ENCODE measurements at regions not wholly inside any gene's neighbourhood (a gene's known extent, or its start where the extent isn't known, plus 50 kb on each side); places are given as distances from the start of the nearest gene placed in this dataset.

DNA sequence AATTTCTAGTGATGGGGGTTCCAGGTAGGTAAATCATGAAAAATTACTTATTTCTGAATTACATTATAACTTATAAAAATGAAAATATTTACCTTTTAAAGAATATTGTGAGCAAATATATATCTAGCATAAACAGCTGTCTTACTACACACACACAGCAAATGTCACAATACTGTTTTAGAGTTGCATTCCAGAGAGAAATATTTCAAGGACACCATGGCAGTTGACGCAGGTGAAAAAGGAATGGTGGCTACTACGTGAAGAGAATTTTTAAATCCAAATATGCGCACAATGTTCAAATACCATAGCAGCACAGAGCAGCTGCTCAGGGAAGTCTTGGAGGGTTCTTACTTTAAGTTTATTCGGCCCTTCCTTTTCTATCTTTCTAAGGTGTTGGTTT is 356.2 kb downstream of the CGGBP1 start:
- TF ChIP-seq, protein P1, sequence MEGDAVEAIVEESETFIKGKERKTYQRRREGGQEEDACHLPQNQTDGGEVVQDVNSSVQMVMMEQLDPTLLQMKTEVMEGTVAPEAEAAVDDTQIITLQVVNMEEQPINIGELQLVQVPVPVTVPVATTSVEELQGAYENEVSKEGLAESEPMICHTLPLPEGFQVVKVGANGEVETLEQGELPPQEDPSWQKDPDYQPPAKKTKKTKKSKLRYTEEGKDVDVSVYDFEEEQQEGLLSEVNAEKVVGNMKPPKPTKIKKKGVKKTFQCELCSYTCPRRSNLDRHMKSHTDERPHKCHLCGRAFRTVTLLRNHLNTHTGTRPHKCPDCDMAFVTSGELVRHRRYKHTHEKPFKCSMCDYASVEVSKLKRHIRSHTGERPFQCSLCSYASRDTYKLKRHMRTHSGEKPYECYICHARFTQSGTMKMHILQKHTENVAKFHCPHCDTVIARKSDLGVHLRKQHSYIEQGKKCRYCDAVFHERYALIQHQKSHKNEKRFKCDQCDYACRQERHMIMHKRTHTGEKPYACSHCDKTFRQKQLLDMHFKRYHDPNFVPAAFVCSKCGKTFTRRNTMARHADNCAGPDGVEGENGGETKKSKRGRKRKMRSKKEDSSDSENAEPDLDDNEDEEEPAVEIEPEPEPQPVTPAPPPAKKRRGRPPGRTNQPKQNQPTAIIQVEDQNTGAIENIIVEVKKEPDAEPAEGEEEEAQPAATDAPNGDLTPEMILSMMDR (IDR thresholded peaks at IDR 0.05): no peak
- TF ChIP-seq POLR2A (IDR thresholded peaks at IDR 0.05): no peak
